ENCODE measurements at regions not wholly inside any gene's neighbourhood (a gene's known extent, or its start where the extent isn't known, plus 50 kb on each side); places are given as distances from the start of the nearest gene placed in this dataset.

DNA sequence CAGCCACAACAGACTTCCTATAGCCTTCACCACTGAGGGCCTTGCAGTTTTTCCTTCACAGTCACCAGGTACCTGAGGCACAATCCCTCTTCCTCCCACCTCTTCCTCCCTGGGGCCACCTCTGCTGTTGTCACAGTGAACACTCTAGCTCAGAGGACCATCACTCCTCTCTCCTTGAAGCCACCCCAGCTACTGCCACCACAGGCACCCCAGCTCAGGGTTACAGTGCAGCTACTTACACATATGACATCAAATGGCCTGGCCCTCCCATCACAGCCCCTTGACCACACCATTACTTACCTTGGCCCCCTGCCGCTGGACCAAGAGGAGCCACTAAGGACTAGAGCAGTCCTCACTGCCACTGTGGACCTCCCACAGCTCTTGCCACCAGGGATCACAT lies 213.5 kb upstream of the CRBN start:
- H3K27ac Mint-ChIP-seq = no peak overlapping the region

DNA sequence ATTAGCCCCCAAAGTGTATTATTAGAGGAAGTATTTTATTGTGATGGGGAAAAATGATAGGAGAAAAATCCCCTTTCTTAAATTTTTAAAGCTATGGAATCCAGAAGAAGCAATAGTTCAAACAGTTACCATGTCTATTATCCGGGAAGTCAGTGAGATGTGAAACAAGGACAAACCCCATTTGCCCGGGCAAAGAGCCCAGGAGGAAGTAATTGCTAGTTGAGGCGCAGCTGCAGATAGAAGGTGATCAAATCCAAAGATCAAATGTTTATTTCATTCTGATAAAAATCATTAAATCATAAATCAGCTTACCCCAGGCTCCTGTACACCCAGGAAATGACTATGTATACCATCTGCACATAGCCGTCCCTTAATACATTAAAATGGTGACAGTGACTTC lies 204.0 kb upstream of the CRBN start:
- Mint-ChIP-seq H3K9me3 (no peaks in the 10 kb centered on the region), H3K36me3 (no peaks in the 10 kb centered on the region), H3K4me1 (peaks cover 2% of the 10 kb centered on the region), H3K27ac (no peak overlapping the region), H3K27me3 (ENCODE audit: low read depth) (peaks cover 5% of the 10 kb centered on the region), H3K4me3 (no peak overlapping the region)
- DNase-seq (ENCODE audit: low spot score in 2 of 2, unreplicated experiment in 2 of 2) = no peak
- TF ChIP-seq, protein P1, sequence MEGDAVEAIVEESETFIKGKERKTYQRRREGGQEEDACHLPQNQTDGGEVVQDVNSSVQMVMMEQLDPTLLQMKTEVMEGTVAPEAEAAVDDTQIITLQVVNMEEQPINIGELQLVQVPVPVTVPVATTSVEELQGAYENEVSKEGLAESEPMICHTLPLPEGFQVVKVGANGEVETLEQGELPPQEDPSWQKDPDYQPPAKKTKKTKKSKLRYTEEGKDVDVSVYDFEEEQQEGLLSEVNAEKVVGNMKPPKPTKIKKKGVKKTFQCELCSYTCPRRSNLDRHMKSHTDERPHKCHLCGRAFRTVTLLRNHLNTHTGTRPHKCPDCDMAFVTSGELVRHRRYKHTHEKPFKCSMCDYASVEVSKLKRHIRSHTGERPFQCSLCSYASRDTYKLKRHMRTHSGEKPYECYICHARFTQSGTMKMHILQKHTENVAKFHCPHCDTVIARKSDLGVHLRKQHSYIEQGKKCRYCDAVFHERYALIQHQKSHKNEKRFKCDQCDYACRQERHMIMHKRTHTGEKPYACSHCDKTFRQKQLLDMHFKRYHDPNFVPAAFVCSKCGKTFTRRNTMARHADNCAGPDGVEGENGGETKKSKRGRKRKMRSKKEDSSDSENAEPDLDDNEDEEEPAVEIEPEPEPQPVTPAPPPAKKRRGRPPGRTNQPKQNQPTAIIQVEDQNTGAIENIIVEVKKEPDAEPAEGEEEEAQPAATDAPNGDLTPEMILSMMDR (IDR thresholded peaks at IDR 0.05; ENCODE audit: unreplicated experiment) = no peak

More for the DNA sequence above, 213.5 kb upstream of the CRBN start:
- TF ChIP-seq, protein P1 (IDR thresholded peaks at IDR 0.05; ENCODE audit: unreplicated experiment) = no peak
- no peak overlapping the region for H3K4me3 Mint-ChIP-seq
- H3K4me1 Mint-ChIP-seq = no peaks in the 10 kb centered on the region
- peaks cover 40% of the 10 kb centered on the region for H3K9me3 Mint-ChIP-seq
- H3K27me3 Mint-ChIP-seq (ENCODE audit: low read depth) = no peaks in the 10 kb centered on the region
- H3K36me3 Mint-ChIP-seq = peaks cover 1% of the 10 kb centered on the region
- DNase-seq (ENCODE audit: low spot score in 2 of 2, unreplicated experiment in 2 of 2) = no peak

GRCh38 chr3:3372210-3372777 lies 192.8 kb upstream of the CRBN start:
- Mint-ChIP-seq H3K27me3 (ENCODE audit: low read depth) (no peaks in the 10 kb centered on the region), H3K27ac (no peak overlapping the region), H3K4me1 (peaks cover 19% of the 10 kb centered on the region), H3K4me3 (no peak overlapping the region), H3K36me3 (peaks cover 15% of the 10 kb centered on the region), H3K9me3 (peaks cover 34% of the 10 kb centered on the region)
- TF ChIP-seq, protein P1 (IDR thresholded peaks at IDR 0.05; ENCODE audit: unreplicated experiment) = no peak
- no peak for DNase-seq (ENCODE audit: low spot score in 2 of 2, unreplicated experiment in 2 of 2)

DNA sequence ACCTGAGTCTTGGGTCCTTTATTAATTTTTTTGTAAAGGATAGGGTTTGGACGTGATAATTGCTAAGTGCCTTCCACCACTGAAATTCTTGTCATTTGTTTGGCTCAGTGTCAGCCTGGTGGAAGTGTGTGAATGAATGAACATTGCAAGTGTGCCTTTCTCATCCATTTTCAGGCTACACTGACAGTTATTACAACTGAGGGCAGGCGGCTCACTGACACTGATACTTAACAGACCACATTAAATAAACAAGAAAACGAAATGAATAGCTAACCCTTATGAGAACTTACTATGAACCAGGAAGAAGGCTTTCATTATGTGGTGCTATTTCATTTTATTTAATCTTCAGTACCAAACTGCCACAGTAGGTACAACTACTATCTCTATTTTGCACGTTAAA lies 188.8 kb upstream of the CRBN start:
- peaks cover 22% of the 10 kb centered on the region for H3K4me1 Mint-ChIP-seq

DNA sequence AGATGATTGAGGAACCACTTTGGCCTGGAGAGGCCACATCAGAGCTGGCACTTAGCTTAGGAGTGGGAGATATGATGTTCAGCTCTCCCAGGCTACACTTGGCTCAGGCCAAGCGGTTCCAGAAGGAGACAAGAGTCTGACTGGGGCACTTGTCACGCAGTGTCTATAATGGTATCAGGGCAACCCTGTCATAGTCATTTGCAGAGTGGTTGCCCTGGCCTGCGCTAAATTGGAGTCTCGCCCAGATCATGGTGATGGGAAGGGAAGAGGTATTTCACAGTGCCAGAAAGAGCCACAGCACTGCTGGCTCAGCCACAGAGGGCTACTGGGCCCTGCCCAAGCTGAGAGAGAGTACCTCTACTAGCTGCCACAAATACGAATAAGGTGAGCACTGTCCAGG lies 186.9 kb upstream of the CRBN start:
- TF ChIP-seq, protein P1 (IDR thresholded peaks at IDR 0.05; ENCODE audit: unreplicated experiment) = no peak
- DNase-seq (ENCODE audit: low spot score in 2 of 2, unreplicated experiment in 2 of 2) = no peak
- no peak overlapping the region for H3K27ac Mint-ChIP-seq
- peaks cover 12% of the 10 kb centered on the region for H3K4me1 Mint-ChIP-seq
- peaks cover 11% of the 10 kb centered on the region for H3K27me3 Mint-ChIP-seq (ENCODE audit: low read depth)
- H3K4me3 Mint-ChIP-seq = no peak overlapping the region
- H3K36me3 Mint-ChIP-seq = no peaks in the 10 kb centered on the region
- no peaks in the 10 kb centered on the region for H3K9me3 Mint-ChIP-seq

More for the DNA sequence above, 188.8 kb upstream of the CRBN start:
- H3K27ac Mint-ChIP-seq = no peak overlapping the region
- H3K36me3 Mint-ChIP-seq = no peaks in the 10 kb centered on the region
- no peak overlapping the region for H3K4me3 Mint-ChIP-seq
- DNase-seq (ENCODE audit: low spot score in 2 of 2, unreplicated experiment in 2 of 2) = no peak
- peaks cover 8% of the 10 kb centered on the region for H3K27me3 Mint-ChIP-seq (ENCODE audit: low read depth)
- no peaks in the 10 kb centered on the region for H3K9me3 Mint-ChIP-seq
- TF ChIP-seq, protein P1 (IDR thresholded peaks at IDR 0.05; ENCODE audit: unreplicated experiment) = no peak

DNA sequence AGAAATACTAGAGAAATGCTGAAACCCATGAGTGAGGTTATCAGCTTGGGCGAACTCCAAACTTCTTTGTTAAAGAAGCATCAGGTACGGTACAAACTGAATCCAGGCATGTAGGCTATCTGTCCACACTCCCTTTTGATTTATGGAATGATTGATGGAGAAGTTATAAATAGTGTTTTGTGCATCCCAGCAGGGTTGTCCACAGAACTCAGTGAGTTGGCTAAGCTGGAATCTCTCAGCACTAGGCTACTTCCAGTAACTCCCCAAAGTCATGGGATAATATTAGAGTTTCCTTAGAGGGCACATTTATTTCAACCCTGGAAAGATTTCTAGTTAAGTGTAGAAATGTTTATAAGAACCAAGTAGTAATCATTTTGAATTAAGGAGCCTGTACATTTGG lies 186.2 kb upstream of the CRBN start:
- no peaks in the 10 kb centered on the region for H3K9me3 Mint-ChIP-seq
- peaks cover 13% of the 10 kb centered on the region for H3K27me3 Mint-ChIP-seq (ENCODE audit: low read depth)
- no peak overlapping the region for H3K4me3 Mint-ChIP-seq
- H3K4me1 Mint-ChIP-seq = peaks cover 12% of the 10 kb centered on the region
- no peak for DNase-seq (ENCODE audit: low spot score in 2 of 2, unreplicated experiment in 2 of 2)
- no peaks in the 10 kb centered on the region for H3K36me3 Mint-ChIP-seq
- TF ChIP-seq, protein P1 (IDR thresholded peaks at IDR 0.05; ENCODE audit: unreplicated experiment) = no peak
- H3K27ac Mint-ChIP-seq = no peak overlapping the region

Data from mesothelial cell of epicardium (in vitro differentiated cells).